Endothelial cell of umbilical vein (primary cell): ENCODE measurements at regions not wholly inside any gene's neighbourhood (a gene's known extent, or its start where the extent isn't known, plus 50 kb on each side); places are given as distances from the start of the nearest gene placed in this dataset.

Experiments used
- CTCF ChIP-seq, 2 donors: IDR thresholded peaks; 1 replicate in 1 of 2; 2 replicates in 1 of 2; pipeline ENCODE4 v1.5.1; 2011; ENCODE audit warnings: low read length in 2 of 2, mild to moderate bottlenecking in 2 of 2, moderate library complexity in 2 of 2, control low read depth in 1 of 2, inconsistent platforms in 1 of 2, low read depth in 1 of 2; ENCODE audit not compliant: insufficient read depth in 1 of 2; ENCODE audit errors: extremely low read depth in 1 of 2
- EZH2 ChIP-seq: IDR thresholded peaks from 2 replicates; pipeline ENCODE4 v1.6.1; 2012; ENCODE audit warnings: borderline replicate concordance, low read depth, mild to moderate bottlenecking, moderate library complexity, low read length, inconsistent platforms; ENCODE audit not compliant: severe bottlenecking
- FOS ChIP-seq: IDR thresholded peaks from 2 replicates; pipeline ENCODE4 v1.6.1; 2011; ENCODE audit warnings: mild to moderate bottlenecking, low read length, moderate library complexity, borderline replicate concordance; ENCODE audit not compliant: insufficient read depth
- GATA2 ChIP-seq: IDR thresholded peaks from 2 replicates; pipeline ENCODE4 v1.7.0; 2011; ENCODE audit warnings: low read depth, mild to moderate bottlenecking, moderate library complexity, mixed read lengths, low read length; ENCODE audit not compliant: insufficient read length, insufficient read depth
- JUN ChIP-seq: IDR thresholded peaks from 2 replicates; pipeline ENCODE4 v1.6.1; 2011; ENCODE audit warnings: borderline replicate concordance, low read depth; ENCODE audit not compliant: insufficient read length, insufficient read depth
- MAX ChIP-seq: IDR thresholded peaks from 2 replicates; pipeline ENCODE4 v1.6.1; 2011; ENCODE audit not compliant: insufficient read depth, insufficient read length
- MYC ChIP-seq: IDR thresholded peaks from one replicate; pipeline ENCODE4 v1.6.1; 2011; ENCODE audit warnings: mild to moderate bottlenecking, low read depth, low read length
- POLR2A ChIP-seq: IDR thresholded peaks from 2 replicates; pipeline ENCODE4 v1.6.1; 2012; ENCODE audit warnings: low read depth, mild to moderate bottlenecking, control low read depth, low read length
- POLR2AphosphoS5 ChIP-seq: IDR thresholded peaks from 2 replicates; pipeline ENCODE4 v1.6.1; 2012; ENCODE audit warnings: low read depth, mild to moderate bottlenecking, control low read depth, low read length, moderate library complexity; ENCODE audit not compliant: insufficient read depth

GRCh38 chr5:111627862-111628261 is 115.5 kb upstream of the STARD4 start:
- TF ChIP-seq CTCF (IDR thresholded peaks at IDR 0.05; ENCODE audit: extremely low read depth in 1 of 2, insufficient read depth in 1 of 2, low read depth in 1 of 2, low read length in 2 of 2) (no peak), POLR2A (no peak), POLR2AphosphoS5 (no peak), MAX (no peak), MYC (no peak), EZH2 (no peak), JUN (no peak), FOS (no peak), GATA2 (no peak)
